GM23338 (cell line): ENCODE measurements at regions not wholly inside any gene's neighbourhood (a gene's known extent, or its start where the extent isn't known, plus 50 kb on each side); places are given as distances from the start of the nearest gene placed in this dataset.
A peak's percentile ranks its signal among the peaks of the same experiment; 100 is the strongest.

ENCODE experiments used
- ATAC-seq: fragments of 200-7000 bp; cut with Tn5 transposase; 3 replicates; pipeline ENCODE4 v1.9.1; 2020
- DNase-seq: peaks from one replicate; pipeline ENCODE4 v3.0.0-alpha.2; 2015; ENCODE audit warnings: low spot score
- H2AFZ ChIP-seq: fragments of 200-600 bp; sonication (generic); 2 replicates; pipeline ENCODE4 v1.8.0; 2016; ENCODE audit warnings: antibody characterized with exemption, mild to moderate bottlenecking, moderate library complexity
- H3F3A ChIP-seq: fragments of 200-600 bp; sonication (generic); replicated peaks from 2 replicates; pipeline ENCODE4 v1.8.0; 2017; ENCODE audit warnings: antibody characterized with exemption, mixed run types, low read depth
- H3K27ac ChIP-seq: fragments of 200-600 bp; sonication (generic); 2 replicates; pipeline ENCODE4 v1.6.1; 2016; ENCODE audit warnings: low read depth
- H3K27me3 ChIP-seq: fragments of 200-600 bp; sonication (generic); 2 replicates; pipeline ENCODE4 v1.8.0; 2016; ENCODE audit warnings: mild to moderate bottlenecking, mixed run types, moderate library complexity; ENCODE audit not compliant: insufficient read depth
- H3K36me3 ChIP-seq: fragments of 200-600 bp; sonication (generic); 2 replicates; pipeline ENCODE4 v1.8.0; 2016; ENCODE audit warnings: mild to moderate bottlenecking; ENCODE audit not compliant: insufficient read depth
- H3K4me1 ChIP-seq: fragments of 200-600 bp; sonication (generic); 2 replicates; pipeline ENCODE4 v1.8.0; 2016; ENCODE audit warnings: mild to moderate bottlenecking, moderate library complexity; ENCODE audit not compliant: insufficient read depth
- H3K4me2 ChIP-seq: fragments of 200-600 bp; sonication (generic); 2 replicates; pipeline ENCODE4 v1.7.1; 2017; ENCODE audit warnings: mixed run types
- H3K4me3 ChIP-seq: fragments of 200-600 bp; sonication (generic); 2 replicates; pipeline ENCODE4 v1.6.1; 2016; ENCODE audit warnings: mixed run types
- H3K79me2 ChIP-seq: fragments of 200-600 bp; sonication (generic); replicated peaks from 2 replicates; pipeline ENCODE4 v1.8.0; 2017; ENCODE audit warnings: mild to moderate bottlenecking; ENCODE audit not compliant: insufficient read depth
- H3K9me2 ChIP-seq: fragments of 200-600 bp; sonication (generic); 2 replicates; pipeline ENCODE4 v1.8.0; 2017; ENCODE audit not compliant: insufficient read depth
- H4K20me1 ChIP-seq: fragments of 200-600 bp; sonication (generic); replicated peaks from 2 replicates; pipeline ENCODE4 v1.8.0; 2017; ENCODE audit warnings: mild to moderate bottlenecking; ENCODE audit not compliant: insufficient read depth
- H3K27ac Mint-ChIP-seq: 2 replicates; pipeline ENCODE4 v1.8.0; 2020; ENCODE audit warnings: inconsistent platforms, mild to moderate bottlenecking, moderate library complexity, mixed read lengths
- H3K27me3 Mint-ChIP-seq: 3 replicates; pipeline ENCODE4 v1.8.0; 2022; ENCODE audit warnings: low read depth, mild to moderate bottlenecking, moderate library complexity, mixed read lengths, inconsistent platforms; ENCODE audit not compliant: insufficient read depth, poor library complexity
- H3K36me3 Mint-ChIP-seq: 3 replicates; pipeline ENCODE4 v1.8.0; 2021; ENCODE audit warnings: low read depth, mild to moderate bottlenecking, inconsistent platforms, moderate library complexity, mixed read lengths
- H3K4me1 Mint-ChIP-seq: 3 replicates; pipeline ENCODE4 v1.8.0; 2020; ENCODE audit warnings: mild to moderate bottlenecking, inconsistent platforms, mixed read lengths
- H3K4me3 Mint-ChIP-seq: 3 replicates; pipeline ENCODE4 v1.8.0; 2021; ENCODE audit warnings: moderate library complexity, mild to moderate bottlenecking, inconsistent platforms, mixed read lengths
- H3K9me3 Mint-ChIP-seq: 3 replicates; pipeline ENCODE4 v1.8.0; 2020; ENCODE audit warnings: moderate library complexity, mild to moderate bottlenecking, inconsistent platforms, mixed read lengths
- CREB1 ChIP-seq: fragments of 250-450 bp; sonication (Bioruptor Pico); IDR thresholded peaks from 2 replicates; pipeline ENCODE4 v1.5.0; 2020; ENCODE audit warnings: low read depth, mild to moderate bottlenecking, moderate library complexity
- ETS1 ChIP-seq: IDR thresholded peaks from 2 replicates; pipeline ENCODE4 v1.6.1; 2016; ENCODE audit warnings: antibody characterized with exemption
- EZH2 ChIP-seq: fragments of 200-600 bp; sonication (generic); IDR thresholded peaks from one replicate; pipeline ENCODE4 v1.8.0; 2017; ENCODE audit warnings: antibody characterized with exemption, mild to moderate bottlenecking, low read depth; ENCODE audit not compliant: unreplicated experiment
- EZH2phosphoT487 ChIP-seq: fragments of 200-600 bp; sonication (generic); IDR thresholded peaks from one replicate; pipeline ENCODE4 v1.8.1; 2018; ENCODE audit warnings: antibody characterized with exemption; ENCODE audit not compliant: unreplicated experiment
- NANOG ChIP-seq: IDR thresholded peaks from 2 replicates; pipeline ENCODE4 v1.6.1; 2016; ENCODE audit warnings: antibody characterized with exemption, borderline replicate concordance
- STAT1 ChIP-seq: IDR thresholded peaks from one replicate; pipeline ENCODE4 v1.6.1; 2016; ENCODE audit warnings: antibody characterized with exemption; ENCODE audit not compliant: unreplicated experiment
- ZNF331 ChIP-seq: fragments of 250-450 bp; sonication (Bioruptor Pico); IDR thresholded peaks from 2 replicates; pipeline ENCODE4 v1.5.0; 2020; ENCODE audit warnings: low read depth, mild to moderate bottlenecking, moderate library complexity
- TF ChIP-seq, protein P1 (sequence below): fragments of 250-450 bp; sonication (Bioruptor Pico); IDR thresholded peaks from 2 replicates; pipeline ENCODE4 v1.5.0; 2020; ENCODE audit warnings: mild to moderate bottlenecking, moderate library complexity
- TF ChIP-seq, protein P2 (sequence below): IDR thresholded peaks from one replicate; pipeline ENCODE4 v1.6.1; 2018; ENCODE audit warnings: antibody characterized with exemption; ENCODE audit not compliant: unreplicated experiment
- TF ChIP-seq, protein P3 (sequence below), 2 experiments: fragments of 200-600 bp in 1 of 2; sonication (generic) in 1 of 2; conservative IDR thresholded peaks; 2 replicates each; pipeline versions ENCODE4 v1.5.1 to v1.6.1; 2016 to 2017; ENCODE audit warnings: antibody characterized with exemption in 2 of 2, low read depth in 2 of 2, mild to moderate bottlenecking in 2 of 2, moderate library complexity in 1 of 2

DNA sequence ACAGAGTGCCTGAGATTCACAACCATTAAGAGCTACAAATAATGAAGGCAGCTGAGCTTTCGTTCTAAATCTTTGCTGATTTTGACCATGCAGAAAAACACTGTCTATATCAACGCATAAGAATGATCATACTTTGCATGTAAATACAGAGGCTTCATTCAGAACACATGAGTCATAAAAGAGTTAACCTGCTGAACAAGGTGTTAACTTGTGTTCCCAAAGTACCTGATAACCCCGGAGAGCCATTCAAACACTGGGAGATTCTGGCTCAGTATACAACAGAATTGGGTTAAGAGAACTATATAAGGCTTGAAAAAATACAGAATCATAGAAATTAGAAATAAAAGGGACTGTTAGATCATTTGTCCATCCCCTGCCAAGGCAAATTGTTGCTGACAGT is 964.3 kb upstream of the TENM3 start (continued):
- TF ChIP-seq, protein P1, sequence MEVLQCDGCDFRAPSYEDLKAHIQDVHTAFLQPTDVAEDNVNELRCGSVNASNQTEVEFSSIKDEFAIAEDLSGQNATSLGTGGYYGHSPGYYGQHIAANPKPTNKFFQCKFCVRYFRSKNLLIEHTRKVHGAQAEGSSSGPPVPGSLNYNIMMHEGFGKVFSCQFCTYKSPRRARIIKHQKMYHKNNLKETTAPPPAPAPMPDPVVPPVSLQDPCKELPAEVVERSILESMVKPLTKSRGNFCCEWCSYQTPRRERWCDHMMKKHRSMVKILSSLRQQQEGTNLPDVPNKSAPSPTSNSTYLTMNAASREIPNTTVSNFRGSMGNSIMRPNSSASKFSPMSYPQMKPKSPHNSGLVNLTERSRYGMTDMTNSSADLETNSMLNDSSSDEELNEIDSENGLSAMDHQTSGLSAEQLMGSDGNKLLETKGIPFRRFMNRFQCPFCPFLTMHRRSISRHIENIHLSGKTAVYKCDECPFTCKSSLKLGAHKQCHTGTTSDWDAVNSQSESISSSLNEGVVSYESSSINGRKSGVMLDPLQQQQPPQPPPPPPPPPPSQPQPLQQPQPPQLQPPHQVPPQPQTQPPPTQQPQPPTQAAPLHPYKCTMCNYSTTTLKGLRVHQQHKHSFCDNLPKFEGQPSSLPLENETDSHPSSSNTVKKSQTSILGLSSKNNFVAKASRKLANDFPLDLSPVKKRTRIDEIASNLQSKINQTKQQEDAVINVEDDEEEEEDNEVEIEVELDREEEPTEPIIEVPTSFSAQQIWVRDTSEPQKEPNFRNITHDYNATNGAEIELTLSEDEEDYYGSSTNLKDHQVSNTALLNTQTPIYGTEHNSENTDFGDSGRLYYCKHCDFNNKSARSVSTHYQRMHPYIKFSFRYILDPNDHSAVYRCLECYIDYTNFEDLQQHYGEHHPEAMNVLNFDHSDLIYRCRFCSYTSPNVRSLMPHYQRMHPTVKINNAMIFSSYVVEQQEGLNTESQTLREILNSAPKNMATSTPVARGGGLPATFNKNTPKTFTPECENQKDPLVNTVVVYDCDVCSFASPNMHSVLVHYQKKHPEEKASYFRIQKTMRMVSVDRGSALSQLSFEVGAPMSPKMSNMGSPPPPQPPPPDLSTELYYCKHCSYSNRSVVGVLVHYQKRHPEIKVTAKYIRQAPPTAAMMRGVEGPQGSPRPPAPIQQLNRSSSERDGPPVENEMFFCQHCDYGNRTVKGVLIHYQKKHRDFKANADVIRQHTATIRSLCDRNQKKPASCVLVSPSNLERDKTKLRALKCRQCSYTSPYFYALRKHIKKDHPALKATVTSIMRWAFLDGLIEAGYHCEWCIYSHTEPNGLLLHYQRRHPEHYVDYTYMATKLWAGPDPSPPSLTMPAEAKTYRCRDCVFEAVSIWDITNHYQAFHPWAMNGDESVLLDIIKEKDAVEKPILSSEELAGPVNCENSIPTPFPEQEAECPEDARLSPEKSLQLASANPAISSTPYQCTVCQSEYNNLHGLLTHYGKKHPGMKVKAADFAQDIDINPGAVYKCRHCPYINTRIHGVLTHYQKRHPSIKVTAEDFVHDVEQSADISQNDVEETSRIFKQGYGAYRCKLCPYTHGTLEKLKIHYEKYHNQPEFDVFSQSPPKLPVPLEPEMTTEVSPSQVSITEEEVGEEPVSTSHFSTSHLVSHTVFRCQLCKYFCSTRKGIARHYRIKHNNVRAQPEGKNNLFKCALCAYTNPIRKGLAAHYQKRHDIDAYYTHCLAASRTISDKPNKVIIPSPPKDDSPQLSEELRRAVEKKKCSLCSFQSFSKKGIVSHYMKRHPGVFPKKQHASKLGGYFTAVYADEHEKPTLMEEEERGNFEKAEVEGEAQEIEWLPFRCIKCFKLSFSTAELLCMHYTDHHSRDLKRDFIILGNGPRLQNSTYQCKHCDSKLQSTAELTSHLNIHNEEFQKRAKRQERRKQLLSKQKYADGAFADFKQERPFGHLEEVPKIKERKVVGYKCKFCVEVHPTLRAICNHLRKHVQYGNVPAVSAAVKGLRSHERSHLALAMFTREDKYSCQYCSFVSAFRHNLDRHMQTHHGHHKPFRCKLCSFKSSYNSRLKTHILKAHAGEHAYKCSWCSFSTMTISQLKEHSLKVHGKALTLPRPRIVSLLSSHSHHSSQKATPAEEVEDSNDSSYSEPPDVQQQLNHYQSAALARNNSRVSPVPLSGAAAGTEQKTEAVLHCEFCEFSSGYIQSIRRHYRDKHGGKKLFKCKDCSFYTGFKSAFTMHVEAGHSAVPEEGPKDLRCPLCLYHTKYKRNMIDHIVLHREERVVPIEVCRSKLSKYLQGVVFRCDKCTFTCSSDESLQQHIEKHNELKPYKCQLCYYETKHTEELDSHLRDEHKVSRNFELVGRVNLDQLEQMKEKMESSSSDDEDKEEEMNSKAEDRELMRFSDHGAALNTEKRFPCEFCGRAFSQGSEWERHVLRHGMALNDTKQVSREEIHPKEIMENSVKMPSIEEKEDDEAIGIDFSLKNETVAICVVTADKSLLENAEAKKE = no peak
- TF ChIP-seq, protein P2, sequence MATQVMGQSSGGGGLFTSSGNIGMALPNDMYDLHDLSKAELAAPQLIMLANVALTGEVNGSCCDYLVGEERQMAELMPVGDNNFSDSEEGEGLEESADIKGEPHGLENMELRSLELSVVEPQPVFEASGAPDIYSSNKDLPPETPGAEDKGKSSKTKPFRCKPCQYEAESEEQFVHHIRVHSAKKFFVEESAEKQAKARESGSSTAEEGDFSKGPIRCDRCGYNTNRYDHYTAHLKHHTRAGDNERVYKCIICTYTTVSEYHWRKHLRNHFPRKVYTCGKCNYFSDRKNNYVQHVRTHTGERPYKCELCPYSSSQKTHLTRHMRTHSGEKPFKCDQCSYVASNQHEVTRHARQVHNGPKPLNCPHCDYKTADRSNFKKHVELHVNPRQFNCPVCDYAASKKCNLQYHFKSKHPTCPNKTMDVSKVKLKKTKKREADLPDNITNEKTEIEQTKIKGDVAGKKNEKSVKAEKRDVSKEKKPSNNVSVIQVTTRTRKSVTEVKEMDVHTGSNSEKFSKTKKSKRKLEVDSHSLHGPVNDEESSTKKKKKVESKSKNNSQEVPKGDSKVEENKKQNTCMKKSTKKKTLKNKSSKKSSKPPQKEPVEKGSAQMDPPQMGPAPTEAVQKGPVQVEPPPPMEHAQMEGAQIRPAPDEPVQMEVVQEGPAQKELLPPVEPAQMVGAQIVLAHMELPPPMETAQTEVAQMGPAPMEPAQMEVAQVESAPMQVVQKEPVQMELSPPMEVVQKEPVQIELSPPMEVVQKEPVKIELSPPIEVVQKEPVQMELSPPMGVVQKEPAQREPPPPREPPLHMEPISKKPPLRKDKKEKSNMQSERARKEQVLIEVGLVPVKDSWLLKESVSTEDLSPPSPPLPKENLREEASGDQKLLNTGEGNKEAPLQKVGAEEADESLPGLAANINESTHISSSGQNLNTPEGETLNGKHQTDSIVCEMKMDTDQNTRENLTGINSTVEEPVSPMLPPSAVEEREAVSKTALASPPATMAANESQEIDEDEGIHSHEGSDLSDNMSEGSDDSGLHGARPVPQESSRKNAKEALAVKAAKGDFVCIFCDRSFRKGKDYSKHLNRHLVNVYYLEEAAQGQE = no peak
- TF ChIP-seq NANOG = no peak
- no peak for TF ChIP-seq STAT1

GRCh38 chr4:181281451-181281850 is 961.8 kb upstream of the TENM3 start:
- Histone ChIP-seq H2AFZ (peak overlapping the region; percentile 83; the same call in 1 of the 2 replicates), H3K4me3 (no peak overlapping the region), H3K4me2 (no peak overlapping the region), H3K4me1 (peaks cover 7% of the 10 kb centered on the region), H3K36me3 (no peaks in the 10 kb centered on the region), H4K20me1 (no peaks in the 10 kb centered on the region), H3K27me3 (no peaks in the 10 kb centered on the region), H3K27ac (no peak overlapping the region), H3F3A (no peaks in the 10 kb centered on the region), H3K79me2 (no peaks in the 10 kb centered on the region), H3K9me2 (no peaks in the 10 kb centered on the region)
- Mint-ChIP-seq H3K9me3 (no peaks in the 10 kb centered on the region; the same call in 2 of the 3 replicates), H3K27ac (no peak overlapping the region), H3K4me3 (no peak overlapping the region), H3K36me3 (no peaks in the 10 kb centered on the region), H3K27me3 (peaks cover 3% of the 10 kb centered on the region), H3K4me1 (peaks cover 14% of the 10 kb centered on the region)
- ATAC-seq (no peak), DNase-seq (no peak)
- TF ChIP-seq EZH2 (no peak), NANOG (no peak), ETS1 (no peak), EZH2phosphoT487 (no peak), STAT1 (no peak), CREB1 (no peak), ZNF331 (no peak)
- TF ChIP-seq, protein P3, sequence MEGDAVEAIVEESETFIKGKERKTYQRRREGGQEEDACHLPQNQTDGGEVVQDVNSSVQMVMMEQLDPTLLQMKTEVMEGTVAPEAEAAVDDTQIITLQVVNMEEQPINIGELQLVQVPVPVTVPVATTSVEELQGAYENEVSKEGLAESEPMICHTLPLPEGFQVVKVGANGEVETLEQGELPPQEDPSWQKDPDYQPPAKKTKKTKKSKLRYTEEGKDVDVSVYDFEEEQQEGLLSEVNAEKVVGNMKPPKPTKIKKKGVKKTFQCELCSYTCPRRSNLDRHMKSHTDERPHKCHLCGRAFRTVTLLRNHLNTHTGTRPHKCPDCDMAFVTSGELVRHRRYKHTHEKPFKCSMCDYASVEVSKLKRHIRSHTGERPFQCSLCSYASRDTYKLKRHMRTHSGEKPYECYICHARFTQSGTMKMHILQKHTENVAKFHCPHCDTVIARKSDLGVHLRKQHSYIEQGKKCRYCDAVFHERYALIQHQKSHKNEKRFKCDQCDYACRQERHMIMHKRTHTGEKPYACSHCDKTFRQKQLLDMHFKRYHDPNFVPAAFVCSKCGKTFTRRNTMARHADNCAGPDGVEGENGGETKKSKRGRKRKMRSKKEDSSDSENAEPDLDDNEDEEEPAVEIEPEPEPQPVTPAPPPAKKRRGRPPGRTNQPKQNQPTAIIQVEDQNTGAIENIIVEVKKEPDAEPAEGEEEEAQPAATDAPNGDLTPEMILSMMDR (conservative IDR thresholded peaks at IDR 0.05; ENCODE audit: low read depth in 2 of 2) = no peak
